Suppressor macrophage treated with lipopolysaccharide for 4 hours (primary cell): ENCODE measurements at regions not wholly inside any gene's neighbourhood (a gene's known extent, or its start where the extent isn't known, plus 50 kb on each side); places are given as distances from the start of the nearest gene placed in this dataset.
"Not testable (repeated sequence)": the region's sequence is repeated elsewhere in the genome, so short reads cannot be mapped to it uniquely, and the experiment has no call there.

Experiments used
- DNase-seq: peaks from one replicate; pipeline ENCODE4 v3.0.0-alpha.2; 2020

DNA sequence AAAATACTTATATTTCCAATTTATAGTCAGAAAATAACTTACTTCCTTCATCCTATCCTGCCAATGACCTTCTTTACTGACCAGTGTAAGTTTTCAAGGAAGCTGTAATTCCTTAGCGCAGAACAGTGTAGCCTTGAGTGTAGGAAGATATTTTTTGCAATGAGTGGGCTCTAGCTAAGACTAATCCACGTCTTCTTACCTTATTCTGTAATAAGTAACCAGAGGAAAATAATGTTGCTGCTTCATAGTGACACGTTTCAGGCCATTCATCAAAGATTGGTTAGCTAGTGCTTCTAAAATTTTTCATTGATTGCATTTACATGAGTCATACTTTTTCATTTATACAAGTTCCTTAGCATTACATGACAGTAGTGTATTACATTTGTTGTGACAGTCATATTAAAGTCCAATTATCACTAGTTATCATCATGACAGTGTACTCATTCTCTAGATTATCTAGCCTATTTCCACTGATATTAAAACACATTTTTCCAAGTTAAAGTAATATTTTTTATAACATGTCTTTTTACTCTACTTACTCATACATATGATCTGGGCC, 403.8 kb upstream of the EPHA3 start:
- no peak for DNase-seq

GRCh38 chr3:88704338-88704737, 403.1 kb upstream of the EPHA3 start:
- DNase-seq: no peak

GRCh38 chr3:88707837-88708236, 399.6 kb upstream of the EPHA3 start:
- DNase-seq: no peak

GRCh38 chr3:88712552-88712951, 394.9 kb upstream of the EPHA3 start:
- no peak for DNase-seq

DNA sequence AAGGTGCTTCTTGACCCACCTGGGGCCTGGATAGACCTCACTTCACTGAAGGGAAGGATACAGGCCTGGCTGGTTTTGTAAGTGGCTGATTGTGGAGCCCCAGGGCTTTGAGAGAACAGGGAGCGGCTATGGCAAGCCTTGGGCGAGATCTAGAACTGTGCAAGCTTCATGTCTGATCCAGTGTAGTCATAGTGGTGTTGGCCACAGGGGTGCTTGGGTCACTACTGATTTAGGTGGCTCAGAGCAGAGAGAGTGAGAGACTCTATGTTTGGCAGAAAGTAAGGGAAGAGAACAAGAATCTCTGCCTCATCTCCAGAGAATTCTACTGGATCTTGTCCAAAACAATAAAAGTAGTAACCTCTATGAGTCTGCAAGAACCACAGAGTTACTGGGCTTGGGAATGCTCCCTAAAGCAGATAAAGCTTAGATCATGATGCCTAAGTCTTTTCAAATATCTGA, 394.2 kb upstream of the EPHA3 start:
- DNase-seq: no peak

DNA sequence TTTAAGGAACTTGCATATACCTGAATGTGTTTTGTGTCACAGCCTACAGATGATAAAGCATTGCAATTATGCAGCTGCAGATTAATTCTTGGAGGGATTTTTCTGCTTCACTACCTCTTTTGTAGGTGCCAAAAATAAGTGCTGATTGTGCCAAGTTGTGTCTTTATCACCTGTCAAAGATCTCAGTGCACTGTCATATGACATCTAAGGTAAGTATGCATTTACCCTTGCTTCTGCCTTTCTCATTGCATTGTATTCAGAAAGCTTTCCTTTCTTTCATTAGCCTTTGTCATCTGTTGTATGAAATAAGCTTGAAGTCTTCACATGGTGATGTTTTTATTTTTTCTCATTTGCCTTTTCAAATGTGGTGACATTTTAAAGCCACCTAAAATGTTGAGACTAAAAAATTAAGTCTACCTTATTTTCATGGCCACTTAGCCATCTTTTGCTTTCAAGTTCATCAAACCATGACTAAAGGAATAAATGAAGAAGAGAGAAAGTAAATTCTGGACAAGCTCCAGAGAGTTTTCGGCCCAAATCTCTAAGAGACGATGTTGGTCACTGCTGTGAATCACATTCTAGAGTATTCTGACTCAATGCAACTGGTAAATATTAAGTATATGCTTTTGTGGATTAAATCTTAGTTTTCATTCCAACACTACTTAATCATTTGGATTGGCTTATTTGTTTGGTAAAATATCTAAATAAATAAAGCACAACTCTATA, 381.8 kb upstream of the EPHA3 start:
- no peak for DNase-seq

- no peak for DNase-seq
These were observed 375.2 kb upstream of the EPHA3 start for GRCh38 chr3:88732186-88732585.

DNA sequence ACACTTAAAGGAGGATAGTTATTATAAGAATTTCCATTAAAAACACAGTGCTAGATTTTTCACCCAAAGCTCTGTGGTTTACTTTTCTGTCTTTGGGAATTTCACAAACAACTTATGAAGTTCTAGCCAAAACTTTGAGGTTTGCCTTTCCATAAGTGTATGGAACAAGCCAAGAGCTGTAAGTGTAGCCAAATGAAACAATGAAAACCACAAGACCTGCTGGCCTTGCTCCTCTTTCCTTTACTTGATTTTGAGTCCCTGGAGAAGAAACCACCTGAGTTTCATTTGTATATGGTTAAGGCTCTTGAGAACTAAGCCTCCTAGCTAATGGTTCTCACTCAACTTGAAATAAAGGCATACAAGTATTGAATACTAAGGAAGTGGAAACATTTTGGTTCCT, 365.3 kb upstream of the EPHA3 start:
- DNase-seq: no peak

GRCh38 chr3:88742674-88743507, 364.5 kb upstream of the EPHA3 start:
- DNase-seq: no peak

DNA sequence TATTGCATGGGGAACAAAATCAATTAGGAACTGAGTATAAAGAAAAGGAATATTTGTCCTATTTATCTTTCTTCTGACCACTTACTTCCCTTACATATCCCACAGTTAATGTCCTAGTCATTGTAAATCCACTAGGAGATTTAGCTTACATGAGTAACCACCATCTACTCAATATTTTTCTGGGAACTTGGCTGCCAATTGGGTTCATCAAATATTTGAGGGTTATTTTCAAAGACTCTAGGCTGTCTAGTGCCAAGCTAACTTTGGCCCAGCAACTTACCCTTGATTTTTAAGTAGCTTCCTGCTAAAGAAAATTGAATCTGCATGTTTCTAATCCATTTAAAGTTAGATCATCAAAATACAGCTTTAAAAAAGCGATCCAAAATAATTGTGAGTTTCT, 362.5 kb upstream of the EPHA3 start:
- DNase-seq: no peak

GRCh38 chr3:88747145-88747544, 360.3 kb upstream of the EPHA3 start:
- not testable (repeated sequence) for DNase-seq

GRCh38 chr3:88758676-88759075, 348.7 kb upstream of the EPHA3 start:
- no peak for DNase-seq

DNA sequence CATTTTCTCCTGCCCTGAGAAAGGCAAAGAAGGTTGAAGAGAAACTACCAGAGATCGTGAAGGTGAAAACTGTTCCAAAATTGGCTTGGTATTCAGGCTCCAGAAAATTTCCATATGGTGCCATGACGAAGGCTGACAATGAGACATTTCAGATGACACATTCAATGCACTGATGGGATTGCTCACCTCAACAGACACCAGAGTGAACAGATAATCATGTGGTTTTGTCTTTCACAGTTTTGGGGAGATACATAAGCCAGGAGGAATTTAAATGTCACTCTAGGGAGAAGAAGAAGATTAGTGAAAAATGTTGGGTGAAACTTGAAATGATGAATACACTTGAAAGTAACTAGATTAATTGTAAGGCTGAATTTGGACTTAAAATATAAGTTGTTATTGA, 339.7 kb upstream of the EPHA3 start:
- no peak for DNase-seq

- DNase-seq: no peak
These were observed 333.7 kb upstream of the EPHA3 start for GRCh38 chr3:88773766-88774165.

GRCh38 chr3:88775026-88775690, 332.3 kb upstream of the EPHA3 start:
- DNase-seq: no peak

DNA sequence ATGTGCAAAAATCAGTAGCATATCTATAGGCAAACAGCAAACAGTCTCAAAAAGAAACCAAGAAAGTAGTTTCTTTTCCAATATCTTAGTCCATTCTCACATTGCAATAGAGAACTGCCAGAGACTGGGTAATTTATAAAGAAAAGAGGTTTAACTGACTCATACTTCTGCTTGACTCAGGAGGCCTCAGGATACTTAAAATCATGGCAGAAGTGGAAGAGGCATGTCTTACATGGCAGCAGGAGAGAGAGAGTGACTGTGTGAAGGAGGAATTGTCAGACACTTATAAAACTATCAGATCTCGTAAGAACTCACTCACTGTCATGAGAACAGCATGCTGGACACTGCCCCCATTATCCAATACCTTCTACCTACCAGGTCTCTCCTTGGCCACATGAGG, 327.9 kb upstream of the EPHA3 start:
- no peak for DNase-seq

DNA sequence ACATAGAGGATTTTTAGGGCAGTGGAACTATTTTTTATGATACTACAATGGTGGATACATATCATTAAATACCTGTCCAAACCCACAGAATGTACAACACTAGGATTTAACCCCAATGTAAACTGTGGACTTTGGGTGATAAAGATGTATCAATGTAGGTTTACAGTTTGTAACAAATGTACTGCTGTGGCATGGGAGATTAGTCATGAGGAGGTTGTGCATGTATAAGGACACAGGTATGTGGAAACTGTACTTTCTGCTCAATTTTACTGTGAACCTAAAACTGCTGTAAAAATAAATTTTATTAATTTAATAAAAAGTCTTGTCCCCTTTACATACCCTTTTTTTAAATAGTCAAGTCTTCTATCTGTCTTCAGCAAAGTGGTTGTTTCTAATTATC, 322.5 kb upstream of the EPHA3 start:
- no peak for DNase-seq

- no peak for DNase-seq
These were observed 321.6 kb upstream of the EPHA3 start for GRCh38 chr3:88785841-88786240.

DNA sequence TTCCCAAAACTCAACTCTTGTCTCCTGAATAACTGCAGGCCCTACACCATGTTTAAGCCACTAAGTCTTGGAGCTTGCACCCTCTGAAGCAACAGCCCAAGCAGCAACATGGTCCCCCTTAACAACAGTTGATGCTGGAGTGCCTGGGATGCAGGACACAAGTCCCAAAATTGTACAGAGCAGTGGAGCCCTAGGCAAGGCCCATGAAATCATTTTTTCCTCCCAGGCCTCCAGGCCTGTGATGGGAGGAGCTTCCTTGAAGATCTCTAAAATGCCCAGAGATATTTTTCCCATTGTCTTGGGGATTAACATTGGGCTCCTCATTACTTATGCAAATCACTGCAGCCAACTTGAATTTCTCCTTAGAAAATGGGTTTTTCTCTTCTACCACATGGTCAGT, 311.9 kb upstream of the EPHA3 start:
- no peak for DNase-seq

GRCh38 chr3:88807491-88808105, 299.8 kb upstream of the EPHA3 start:
- no peak for DNase-seq

DNA sequence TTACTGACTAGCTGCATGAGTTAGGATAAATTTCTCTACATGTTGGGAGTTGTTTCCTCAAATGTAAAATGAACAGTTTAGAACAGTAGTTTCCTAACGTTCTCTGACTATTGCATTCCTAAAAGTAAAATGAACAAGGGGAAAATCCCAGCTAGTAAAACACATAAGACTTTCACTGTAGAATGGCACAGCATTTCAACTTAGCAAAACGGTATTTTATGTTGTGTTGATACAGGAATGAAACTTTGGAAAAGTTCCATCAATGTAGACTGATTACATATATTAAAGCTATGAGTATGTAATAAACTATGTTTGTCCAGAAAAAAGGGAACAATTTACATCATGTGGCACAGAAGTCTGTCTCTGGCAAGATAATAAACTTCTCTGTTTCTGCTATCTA, 297.4 kb upstream of the EPHA3 start:
- DNase-seq: no peak

GRCh38 chr3:88810455-88810854, 297.0 kb upstream of the EPHA3 start:
- no peak for DNase-seq

GRCh38 chr3:88811096-88811495, 296.3 kb upstream of the EPHA3 start:
- no peak for DNase-seq
